NCI-H460 (cell line): ENCODE measurements at regions not wholly inside any gene's neighbourhood (a gene's known extent, or its start where the extent isn't known, plus 50 kb on each side); places are given as distances from the start of the nearest gene placed in this dataset.
A peak's percentile ranks its signal among the peaks of the same experiment; 100 is the strongest.
"Not testable (repeated sequence)": the region's sequence is repeated elsewhere in the genome, so short reads cannot be mapped to it uniquely, and the experiment has no call there.

Experiments used
- DNase-seq: peaks from one replicate; pipeline ENCODE4 v3.0.0-alpha.2; 2016; ENCODE audit warnings: low read depth; ENCODE audit errors: extremely low read depth

GRCh38 chr1:157196670-157197456 is 58.7 kb upstream of the ETV3 start:
- not testable (repeated sequence) for DNase-seq

GRCh38 chr1:157196245-157196543 is 58.0 kb upstream of the ETV3 start:
- DNase-seq, result no peak

DNA sequence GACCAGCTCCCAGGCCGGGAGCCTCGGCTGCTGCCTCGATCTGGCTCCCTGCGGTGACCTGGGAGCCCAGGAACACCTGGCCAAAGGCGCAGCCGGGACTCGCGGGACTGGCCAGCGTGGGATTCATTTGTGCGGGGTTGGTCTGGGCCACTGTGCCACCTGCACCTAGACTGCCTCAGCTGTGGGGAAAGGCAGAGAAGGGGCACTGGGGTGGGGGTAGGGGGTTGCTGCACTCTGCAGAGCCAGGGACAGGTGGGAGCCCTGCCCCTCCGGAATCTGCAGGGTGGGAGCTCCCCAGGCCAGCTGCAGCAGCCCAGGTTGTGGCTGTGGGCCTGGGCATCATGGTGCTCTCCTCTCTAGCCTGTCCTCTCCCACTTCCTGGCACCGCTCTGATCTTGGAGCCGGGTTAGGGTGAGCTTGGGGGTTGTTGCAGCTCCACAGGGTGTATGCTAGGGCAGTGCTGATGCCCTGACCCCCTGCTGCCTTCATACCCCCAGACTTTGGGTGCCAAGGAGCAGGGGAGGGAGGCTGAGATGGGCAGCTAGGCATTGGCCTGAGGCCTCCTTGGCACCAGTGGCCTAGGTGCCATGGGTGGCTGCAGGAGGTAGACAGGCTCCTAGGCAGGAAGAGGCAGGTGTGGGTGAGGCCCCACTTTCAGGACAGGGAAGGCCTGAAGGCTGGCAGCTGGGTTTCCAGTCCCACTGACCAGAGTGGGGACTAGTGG is 57.5 kb upstream of the ETV3 start:
- DNase-seq, result no peak

DNA sequence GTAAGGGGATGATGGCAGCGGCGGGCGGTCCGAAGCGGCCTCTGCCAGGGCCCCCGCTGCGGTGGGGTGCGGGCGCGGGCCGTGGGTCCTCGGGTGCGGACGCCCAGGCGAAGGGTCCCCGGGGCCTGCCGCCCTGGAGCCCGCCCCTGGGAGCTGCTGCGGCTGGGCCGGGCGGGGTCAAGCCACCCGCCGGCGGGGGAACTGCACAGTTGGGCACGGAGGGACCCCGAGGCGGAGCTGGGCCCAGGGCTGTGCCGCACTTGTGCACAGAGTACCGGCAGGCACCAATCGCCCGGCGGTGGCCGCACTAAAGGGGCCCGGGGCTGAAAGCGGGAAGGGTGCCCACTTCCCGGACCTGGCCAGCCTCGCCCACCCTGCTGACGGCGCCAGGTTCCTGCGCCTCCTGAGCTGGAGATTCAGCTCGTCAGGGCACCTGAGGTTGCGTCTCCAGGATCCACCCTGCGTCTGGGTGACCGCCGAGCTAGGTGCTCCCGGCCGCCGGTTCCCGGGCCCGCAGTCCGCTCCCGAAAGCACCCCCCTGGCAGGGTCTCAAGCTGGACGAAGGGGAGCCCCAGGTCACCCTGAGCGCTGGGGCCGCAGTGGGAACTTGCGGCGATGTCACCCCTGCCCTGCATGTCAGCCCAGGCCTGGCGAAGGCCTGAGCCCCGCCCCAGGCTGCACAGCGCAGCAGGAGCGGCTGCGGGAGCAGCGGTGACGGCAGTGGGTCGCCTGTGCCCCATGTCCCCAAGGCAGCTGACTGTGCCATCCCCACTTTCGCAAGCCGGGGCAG is 56.7 kb upstream of the ETV3 start:
- no peak for DNase-seq

GRCh38 chr1:157193702-157194391 is 55.7 kb upstream of the ETV3 start:
- DNase-seq, result peak; percentile 68

DNA sequence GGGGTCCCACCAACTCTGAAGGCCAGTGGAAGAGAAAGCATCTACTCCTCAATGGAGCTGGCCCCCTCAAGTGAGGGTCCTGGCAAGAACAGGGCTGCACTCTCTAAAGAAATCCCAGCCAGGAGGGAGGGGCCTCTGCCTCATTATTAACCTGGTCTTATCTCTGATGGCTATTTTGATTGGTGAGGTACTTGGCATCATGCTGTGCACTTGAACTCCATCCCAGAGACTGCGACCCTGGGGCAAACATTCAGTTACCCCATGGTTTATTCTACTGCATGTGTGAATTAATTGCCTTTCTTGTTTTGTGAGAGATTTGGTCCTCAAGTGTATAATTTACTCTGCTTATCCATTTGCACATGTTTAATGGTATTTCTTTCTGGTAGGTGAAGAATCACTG is 55.0 kb upstream of the ETV3 start:
- no peak for DNase-seq

GRCh38 chr1:157189986-157190982 is 52.1 kb upstream of the ETV3 start:
- DNase-seq, result no peak

DNA sequence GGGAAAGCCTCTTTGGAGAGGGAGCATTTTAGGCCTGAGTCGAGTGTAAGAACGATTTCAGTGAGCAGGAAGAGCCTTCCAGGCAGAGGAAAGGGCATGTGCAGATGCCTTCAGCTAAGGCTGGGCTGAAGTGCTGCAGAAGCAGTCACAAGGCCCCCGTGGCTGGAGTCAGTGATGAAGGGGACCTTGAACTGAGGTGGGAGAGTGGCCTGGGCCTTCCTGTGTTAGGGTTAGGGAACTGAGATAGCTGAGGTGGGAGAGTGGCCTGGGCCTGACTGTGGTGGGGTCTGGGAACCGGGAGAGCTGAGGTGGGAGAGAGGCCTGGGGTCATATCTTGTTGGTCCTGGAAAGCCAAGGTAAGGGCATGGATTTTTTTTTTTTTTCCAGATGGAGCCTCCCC is 50.9 kb upstream of the ETV3 start:
- DNase-seq, result no peak
